Hematopoietic multipotent progenitor cell (in vitro differentiated cells): ENCODE measurements at regions not wholly inside any gene's neighbourhood (a gene's known extent, or its start where the extent isn't known, plus 50 kb on each side); places are given as distances from the start of the nearest gene placed in this dataset.
"Not testable (repeated sequence)": the region's sequence is repeated elsewhere in the genome, so short reads cannot be mapped to it uniquely, and the experiment has no call there.

Experiments used
- DNase-seq, 3 donors: peaks; one replicate each; pipeline ENCODE4 v3.0.0-alpha.2; 2011 to 2015; ENCODE audit warnings: low read depth in 2 of 3, low spot score in 2 of 3

DNA sequence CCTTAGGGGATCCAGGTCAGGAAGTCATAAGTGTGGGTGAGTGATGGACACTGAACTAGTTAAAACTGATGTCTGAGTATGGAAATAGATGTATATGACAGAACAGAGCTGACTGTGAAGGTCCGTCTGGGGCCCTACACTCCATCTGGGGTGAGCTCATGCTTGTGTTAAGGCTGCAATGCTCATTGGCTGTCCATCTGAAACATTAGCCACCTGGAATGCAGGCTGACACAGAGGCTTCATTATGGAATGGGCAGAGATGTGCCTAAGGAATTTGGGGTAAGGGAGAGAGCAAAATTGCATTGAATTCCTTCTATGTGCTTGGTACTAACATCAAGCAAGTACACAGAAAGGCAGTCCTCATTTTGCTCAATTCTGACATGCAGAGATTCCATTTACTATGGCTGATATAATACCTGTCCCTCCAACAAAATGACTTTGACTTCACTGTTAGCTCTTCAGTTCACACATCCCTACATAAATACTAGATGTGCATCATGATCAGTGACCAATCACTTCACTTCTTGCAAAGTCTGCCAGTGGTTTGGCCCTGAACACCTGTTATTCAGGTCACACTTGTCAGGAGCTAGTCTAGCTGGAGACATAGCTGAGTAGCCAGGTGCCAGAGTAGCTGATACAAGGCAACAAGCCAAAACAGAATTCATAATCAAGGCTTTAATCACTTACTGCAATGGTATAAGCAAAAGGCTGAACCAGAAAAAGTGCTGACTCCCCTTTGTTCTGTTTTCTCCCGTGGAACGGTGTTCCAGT, 128.9 kb upstream of the VWC2 start:
- DNase-seq, result no peak

DNA sequence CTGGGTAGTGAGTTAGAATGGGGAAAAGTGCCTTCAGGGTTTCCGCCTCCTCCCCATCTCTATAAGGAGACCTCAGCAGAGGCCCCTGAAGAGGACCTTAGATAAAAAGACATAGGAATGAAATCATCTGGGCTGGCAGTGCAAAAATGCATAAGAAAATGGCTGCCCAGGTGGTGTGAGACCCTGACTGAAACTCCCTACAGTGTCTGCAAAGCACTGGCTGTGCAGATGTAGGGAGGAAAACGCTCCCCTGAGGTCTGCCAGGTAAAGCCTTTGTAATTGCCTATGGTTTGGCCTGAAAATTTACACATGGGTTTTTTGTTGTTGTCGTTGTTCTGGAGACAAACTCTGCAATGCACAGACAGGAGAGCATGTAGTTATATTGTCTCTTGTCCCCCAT, 128.1 kb upstream of the VWC2 start:
- DNase-seq, result no peak

- no peak for DNase-seq
These were observed 113.2 kb upstream of the VWC2 start for GRCh38 chr7:49660170-49660783.

DNA sequence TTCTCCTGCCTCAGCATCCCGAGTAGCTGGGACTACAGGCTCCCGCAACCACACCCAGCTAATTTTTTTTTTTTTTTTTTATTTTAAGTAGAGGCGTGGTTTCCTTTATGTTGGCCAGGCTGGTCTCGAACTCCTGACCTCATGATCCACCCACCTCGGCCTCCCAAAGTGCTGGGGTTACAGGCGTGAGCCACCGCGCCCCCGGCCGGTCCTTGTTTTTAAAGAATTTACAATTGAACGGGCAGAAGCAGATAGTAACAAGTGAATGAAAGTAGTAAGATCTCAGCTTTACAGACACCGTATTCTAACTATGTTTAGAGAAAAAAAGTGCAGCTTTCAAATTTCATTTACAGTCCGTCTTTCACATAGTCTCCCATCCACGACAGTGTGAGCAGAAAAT, 112.5 kb upstream of the VWC2 start:
- DNase-seq, result no peak

DNA sequence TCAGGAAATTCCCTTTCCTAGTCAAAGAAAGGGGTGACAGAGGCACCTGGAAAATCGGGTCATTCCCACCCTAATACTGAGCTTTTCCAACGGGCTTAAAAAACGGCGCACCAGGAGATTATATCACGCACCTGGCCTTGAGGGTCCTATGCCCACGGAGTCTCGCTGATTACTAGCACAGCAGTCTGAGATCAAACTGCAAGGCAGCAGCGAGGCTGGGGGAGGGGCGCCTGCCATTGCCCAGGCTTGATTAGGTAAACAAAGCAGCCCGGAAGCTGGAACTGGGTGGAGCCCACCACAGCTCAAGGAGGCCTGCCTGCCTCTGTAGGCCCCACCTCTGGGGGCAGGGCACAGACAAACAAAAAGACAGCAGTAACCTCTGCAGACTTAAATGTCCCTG, 107.5 kb upstream of the VWC2 start:
- DNase-seq, result not testable (repeated sequence)

GRCh38 chr7:49666764-49667163, 106.7 kb upstream of the VWC2 start:
- DNase-seq, result no peak

GRCh38 chr7:49669285-49669684, 104.2 kb upstream of the VWC2 start:
- DNase-seq, result no peak

- no peak for DNase-seq
These were observed 103.7 kb upstream of the VWC2 start for GRCh38 chr7:49669692-49670260.

DNA sequence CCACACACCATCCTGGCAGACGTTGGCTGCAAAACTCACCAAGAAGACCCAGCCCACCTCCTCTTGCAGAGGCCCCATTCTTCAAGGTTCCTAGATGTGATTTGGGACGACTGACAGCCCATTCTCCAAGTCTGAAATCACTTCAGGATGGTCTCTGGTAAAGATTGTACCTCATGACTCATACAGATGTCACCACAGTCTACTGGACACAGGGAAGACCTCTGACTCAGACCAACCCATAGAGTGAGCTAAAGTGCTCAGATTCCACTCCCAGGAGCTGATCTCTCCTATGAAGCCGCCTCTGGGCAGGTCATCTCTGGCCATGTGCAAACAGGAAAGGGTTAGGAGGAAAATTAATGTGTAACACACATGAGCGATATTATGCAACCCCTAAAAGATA, 102.4 kb upstream of the VWC2 start:
- no peak for DNase-seq

GRCh38 chr7:49692516-49692915, 80.9 kb upstream of the VWC2 start:
- peak in 1 of 3 donors; percentile 5 for DNase-seq

- no peak for DNase-seq
These were observed 77.5 kb upstream of the VWC2 start for GRCh38 chr7:49695971-49696370.

GRCh38 chr7:49700841-49701240, 72.6 kb upstream of the VWC2 start:
- no peak for DNase-seq

DNA sequence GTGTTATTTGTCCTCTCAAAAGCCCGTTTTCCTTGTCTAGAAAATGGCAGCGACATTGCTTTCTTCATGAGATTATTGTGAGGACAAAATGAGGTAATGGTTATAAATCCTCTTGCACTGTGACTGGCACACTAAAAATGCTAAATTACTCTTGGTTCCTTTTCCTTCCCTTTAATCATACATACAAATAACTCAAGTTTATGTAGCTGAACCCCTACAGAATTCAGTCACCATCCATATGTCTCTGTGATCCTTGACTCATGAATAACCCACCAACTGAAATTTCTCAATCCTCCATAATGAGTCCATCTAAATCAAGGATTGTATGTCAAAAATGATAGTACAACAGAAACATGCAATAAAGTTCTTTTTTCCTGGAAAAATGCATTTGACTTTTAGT, 71.3 kb upstream of the VWC2 start:
- no peak for DNase-seq

DNA sequence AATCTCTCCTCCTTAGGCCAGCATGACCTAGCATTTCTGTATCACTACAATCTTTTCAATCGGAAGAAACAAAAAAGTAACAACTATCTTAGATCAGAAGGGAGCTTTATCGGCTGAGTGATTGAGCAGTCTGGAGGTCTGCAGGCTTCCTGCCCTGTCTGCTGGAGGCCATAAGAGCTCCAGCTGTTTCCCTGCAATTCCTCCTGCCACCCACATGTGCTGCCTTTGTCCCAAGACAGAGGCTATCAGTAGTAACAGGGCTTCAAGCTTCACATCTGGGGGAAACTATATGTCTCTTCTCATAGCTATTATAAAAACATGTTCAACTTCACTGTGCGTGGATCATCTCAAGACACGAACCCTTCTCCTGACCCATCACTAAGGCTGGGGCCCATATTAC, 70.1 kb upstream of the VWC2 start:
- peak in 2 of 3 donors; percentile 15 to 76 for DNase-seq

DNA sequence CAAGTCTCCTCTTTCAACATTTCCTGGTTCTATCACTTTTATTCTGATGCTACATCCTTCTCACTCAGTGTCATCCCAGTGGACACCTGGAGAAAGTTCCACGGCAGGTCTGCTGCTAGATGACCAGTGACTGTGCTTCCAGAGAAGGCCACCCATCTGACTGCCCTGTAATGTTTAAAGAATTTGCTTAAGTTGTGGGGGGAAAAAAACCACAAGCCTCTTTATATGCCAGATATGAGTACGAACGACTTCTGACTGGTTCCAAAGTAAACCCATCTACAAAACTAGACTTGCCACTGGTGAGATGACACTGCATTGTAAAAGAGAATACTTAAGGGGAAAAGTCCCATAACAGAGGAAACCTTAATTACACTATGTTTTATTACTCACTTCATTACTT, 69.6 kb upstream of the VWC2 start:
- peak in 1 of 3 donors; percentile 15 for DNase-seq

GRCh38 chr7:49706106-49706505, 67.3 kb upstream of the VWC2 start:
- DNase-seq, result no peak

GRCh38 chr7:49707891-49708290, 65.5 kb upstream of the VWC2 start:
- no peak for DNase-seq

DNA sequence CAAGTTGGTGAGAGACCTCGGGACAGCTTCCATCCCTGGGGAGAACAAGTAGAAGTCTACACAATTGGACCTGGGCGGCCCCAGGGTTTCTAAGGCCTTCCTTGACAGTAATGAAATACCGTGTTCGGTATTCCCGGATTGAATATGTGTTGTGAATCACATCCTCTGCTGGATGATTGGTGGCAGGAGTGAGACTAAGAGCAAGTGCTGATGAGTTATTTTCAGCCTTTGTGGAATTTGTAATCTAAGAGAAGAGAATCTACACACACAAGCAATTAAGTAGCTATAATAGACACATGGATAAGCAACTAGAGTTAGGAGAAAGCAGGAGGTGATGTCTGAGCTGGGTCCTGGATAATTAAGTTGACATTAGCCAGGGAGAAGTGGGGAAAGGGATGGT, 64.8 kb upstream of the VWC2 start:
- no peak for DNase-seq

DNA sequence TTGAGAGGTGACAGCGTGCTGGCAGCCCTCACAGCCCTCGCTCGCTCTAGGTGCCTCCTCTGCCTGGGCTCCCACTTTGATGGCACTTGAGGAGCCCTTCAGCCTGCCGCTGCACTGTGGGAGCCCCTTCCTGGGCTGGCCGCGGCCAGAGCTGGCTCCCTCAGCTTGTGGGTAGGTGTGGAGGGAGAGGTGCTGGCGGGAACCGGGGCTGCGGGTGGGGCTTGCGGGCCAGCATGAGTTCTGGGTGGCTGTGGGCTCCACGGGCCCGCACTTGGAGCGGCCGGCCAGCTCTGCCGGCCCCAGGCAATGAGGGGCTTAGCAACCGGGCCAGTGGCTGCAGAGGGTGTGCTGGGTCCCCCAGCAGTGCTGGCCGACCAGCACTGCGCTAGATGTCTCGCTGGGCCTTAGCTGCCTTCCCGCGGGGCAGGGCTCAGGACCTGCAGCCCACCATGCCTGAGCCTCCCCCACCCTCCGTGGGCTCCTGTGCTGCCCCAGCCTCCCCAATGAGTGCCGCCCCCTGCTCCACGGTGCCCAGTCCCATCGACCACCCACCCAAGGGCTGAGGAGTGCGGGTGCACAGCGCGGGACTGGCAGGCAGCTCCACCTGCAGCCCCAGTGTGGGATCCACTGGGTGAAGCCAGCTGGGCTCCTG, 62.2 kb upstream of the VWC2 start:
- not testable (repeated sequence) for DNase-seq

- DNase-seq, result no peak
These were observed 59.3 kb upstream of the VWC2 start for GRCh38 chr7:49714182-49714581.

- no peak for DNase-seq
These were observed 58.0 kb upstream of the VWC2 start for GRCh38 chr7:49715486-49715885.

DNA sequence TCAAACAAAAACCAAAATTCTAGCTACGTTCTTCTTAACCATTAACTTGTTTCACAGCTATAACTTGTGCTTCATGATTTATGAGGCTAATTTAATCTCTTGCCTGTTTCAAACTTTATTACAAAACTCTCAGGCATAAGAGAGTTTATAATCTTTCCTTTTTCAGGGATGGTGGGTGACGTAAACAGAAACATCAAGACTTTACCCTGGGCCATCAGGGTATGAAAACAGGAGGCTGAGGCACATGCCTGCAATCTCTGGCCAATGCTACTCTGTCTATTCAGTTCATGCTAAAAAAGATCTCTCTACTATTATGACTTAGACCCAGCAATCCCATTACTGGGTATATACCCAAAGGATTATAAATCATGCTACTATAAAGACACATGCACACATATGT, 55.9 kb upstream of the VWC2 start:
- DNase-seq, result no peak
